ENCODE measurements at regions not wholly inside any gene's neighbourhood (a gene's known extent, or its start where the extent isn't known, plus 50 kb on each side); places are given as distances from the start of the nearest gene placed in this dataset.
"Not testable (repeated sequence)": the region's sequence is repeated elsewhere in the genome, so short reads cannot be mapped to it uniquely, and the experiment has no call there.

GRCh38 chr12:24505366-24506015 lies 443.4 kb downstream of the BCAT1 start:
- POLR2A ChIA-PET (ENCODE audit: unreplicated experiment), result no interaction called here
- H3K27ac ChIP-seq (ENCODE audit: low read length), result no peak overlapping the region
- no peaks in the 10 kb centered on the region for H3K36me3 ChIP-seq (ENCODE audit: low read depth, low read length)
- CTCF ChIA-PET, result no interaction called here
- H3K4me3 ChIP-seq (ENCODE audit: low read length), result no peak overlapping the region
- H3K9me3 ChIP-seq (ENCODE audit: low read length), result no peaks in the 10 kb centered on the region
- TF ChIP-seq EZH2phosphoT487 (IDR thresholded peaks at IDR 0.05; ENCODE audit: borderline replicate concordance, low read length) (no peak), CTCF (conservative IDR thresholded peaks at IDR 0.05; ENCODE audit: low read depth, low read length) (no peak), EZH2 (IDR thresholded peaks at IDR 0.05; ENCODE audit: low read length, unreplicated experiment) (no peak)
- H3K9ac ChIP-seq (ENCODE audit: low read length), result no peak overlapping the region
- intact Hi-C loops (cut with micrococcal nuclease), result no loop called here
- no peaks in the 10 kb centered on the region for H3F3A ChIP-seq (ENCODE audit: low read length, unreplicated experiment)
- no peaks in the 10 kb centered on the region for H4K20me1 ChIP-seq (ENCODE audit: low read length)
- H2AFZ ChIP-seq (ENCODE audit: low read length), result no peak overlapping the region
- H3K4me2 ChIP-seq (ENCODE audit: low read length), result no peak overlapping the region
- DNase-seq (no peak), ATAC-seq (no peak)
- no peaks in the 10 kb centered on the region for H3K4me1 ChIP-seq (ENCODE audit: insufficient read depth, low read length)
- no peaks in the 10 kb centered on the region for H3K79me2 ChIP-seq (ENCODE audit: low read length)
- no peaks in the 10 kb centered on the region for H3K27me3 ChIP-seq (ENCODE audit: low read length)
- no TSS peak for BruUV-seq (replicated peaks)
- H3K9me2 ChIP-seq (replicated peaks; ENCODE audit: low read length), result no peaks in the 10 kb centered on the region

- H4K20me1 ChIP-seq (ENCODE audit: low read length); ATAC-seq; H3K9me2 ChIP-seq (replicated peaks; ENCODE audit: low read length); H3K27ac ChIP-seq (ENCODE audit: low read length); H3K36me3 ChIP-seq (ENCODE audit: low read depth, low read length); DNase-seq; H3K4me3 ChIP-seq (ENCODE audit: low read length); H3K9ac ChIP-seq (ENCODE audit: low read length); intact Hi-C loops (cut with micrococcal nuclease); CTCF ChIA-PET; H3K4me2 ChIP-seq (ENCODE audit: low read length); H3K9me3 ChIP-seq (ENCODE audit: low read length); H3F3A ChIP-seq (ENCODE audit: low read length, unreplicated experiment); POLR2A ChIA-PET (ENCODE audit: unreplicated experiment); H3K4me1 ChIP-seq (ENCODE audit: insufficient read depth, low read length); H3K27me3 ChIP-seq (ENCODE audit: low read length); H3K79me2 ChIP-seq (ENCODE audit: low read length); H2AFZ ChIP-seq (ENCODE audit: low read length); BruUV-seq (replicated peaks): not testable (repeated sequence)
Observed at GRCh38 chr12:24503477-24503876, 445.4 kb downstream of the BCAT1 start.

GRCh38 chr12:24500831-24501230 lies 448.1 kb downstream of the BCAT1 start:
- intact Hi-C loops (cut with micrococcal nuclease), result no loop called here
- POLR2A ChIA-PET (ENCODE audit: unreplicated experiment), result no interaction called here
- Histone ChIP-seq H3K27me3 (ENCODE audit: low read length) (no peaks in the 10 kb centered on the region), H3K4me3 (ENCODE audit: low read length) (no peak overlapping the region), H4K20me1 (ENCODE audit: low read length) (no peaks in the 10 kb centered on the region), H3K4me2 (ENCODE audit: low read length) (no peak overlapping the region), H3K27ac (ENCODE audit: low read length) (no peak overlapping the region), H3K79me2 (ENCODE audit: low read length) (no peaks in the 10 kb centered on the region), H3K36me3 (ENCODE audit: low read depth, low read length) (no peaks in the 10 kb centered on the region), H3F3A (ENCODE audit: low read length, unreplicated experiment) (no peaks in the 10 kb centered on the region), H3K4me1 (ENCODE audit: insufficient read depth, low read length) (no peaks in the 10 kb centered on the region), H3K9me2 (replicated peaks; ENCODE audit: low read length) (no peaks in the 10 kb centered on the region), H2AFZ (ENCODE audit: low read length) (no peak overlapping the region), H3K9me3 (ENCODE audit: low read length) (no peaks in the 10 kb centered on the region), H3K9ac (ENCODE audit: low read length) (no peak overlapping the region)
- ATAC-seq (no peak), DNase-seq (no peak)
- CTCF ChIA-PET, result no interaction called here
- no peak for TF ChIP-seq CTCF (conservative IDR thresholded peaks at IDR 0.05; ENCODE audit: low read depth, low read length)
- no peak for TF ChIP-seq EZH2 (IDR thresholded peaks at IDR 0.05; ENCODE audit: low read length, unreplicated experiment)
- TF ChIP-seq EZH2phosphoT487 (IDR thresholded peaks at IDR 0.05; ENCODE audit: borderline replicate concordance, low read length), result no peak
- BruUV-seq (replicated peaks), result no TSS peak

Measured in PC-3 (cell line).